Dermis blood vessel endothelial cell (primary cell): ENCODE measurements at regions not wholly inside any gene's neighbourhood (a gene's known extent, or its start where the extent isn't known, plus 50 kb on each side); places are given as distances from the start of the nearest gene placed in this dataset.

ENCODE experiments used
- DNase-seq: peaks from one replicate; pipeline ENCODE4 v3.0.0; 2010

GRCh38 chr2:64858541-64859311 lies 130.5 kb upstream of the SLC1A4 start:
- peak; percentile 23 for DNase-seq

DNA sequence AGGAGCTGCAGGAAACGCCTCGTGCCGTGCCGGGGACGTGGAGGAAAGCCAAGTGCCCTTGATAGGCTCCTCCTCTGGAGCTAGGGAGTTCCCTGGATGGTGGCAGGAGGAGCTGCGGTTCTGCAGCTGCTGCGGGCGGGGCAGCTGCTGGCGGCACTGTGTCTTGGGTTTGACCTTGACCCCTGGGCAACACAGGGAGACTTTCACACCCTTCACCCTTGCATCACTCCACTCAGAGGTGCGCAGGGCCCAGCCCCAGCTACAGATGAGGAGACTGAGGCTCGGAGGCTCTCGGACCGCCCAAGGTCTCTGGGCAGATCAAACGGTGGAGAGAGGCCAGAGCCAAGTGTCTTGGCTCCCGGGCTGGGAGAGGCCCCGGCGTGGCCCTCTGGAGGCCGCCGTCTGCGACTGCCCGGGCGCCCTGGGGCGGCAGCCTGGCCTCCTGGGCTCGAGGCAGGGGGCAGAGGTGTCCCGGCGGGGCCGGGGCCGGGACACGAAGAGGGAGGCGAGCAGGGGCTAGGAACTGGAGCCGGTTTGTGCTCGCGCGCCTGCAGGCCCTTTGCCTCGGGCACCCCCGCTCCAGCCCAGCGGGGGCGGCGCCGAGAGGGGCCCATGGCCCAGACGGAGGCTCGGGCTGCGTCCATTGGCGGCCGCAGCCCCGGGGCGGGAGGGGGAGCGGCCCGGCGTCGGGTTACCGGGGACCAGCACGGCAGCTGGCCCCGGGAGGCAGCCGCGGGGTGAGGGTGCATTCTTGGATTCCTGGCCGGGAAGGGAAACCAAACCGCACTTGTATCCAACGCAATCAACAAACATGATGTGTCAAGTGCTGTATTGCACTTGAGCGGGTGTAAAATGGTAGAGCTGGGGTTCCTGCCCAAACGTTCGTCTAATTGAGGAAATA lies 129.6 kb upstream of the SLC1A4 start:
- DNase-seq, result peak; percentile 76

- DNase-seq, result no peak
Measured at GRCh38 chr2:64860276-64860885, 128.8 kb upstream of the SLC1A4 start.

DNA sequence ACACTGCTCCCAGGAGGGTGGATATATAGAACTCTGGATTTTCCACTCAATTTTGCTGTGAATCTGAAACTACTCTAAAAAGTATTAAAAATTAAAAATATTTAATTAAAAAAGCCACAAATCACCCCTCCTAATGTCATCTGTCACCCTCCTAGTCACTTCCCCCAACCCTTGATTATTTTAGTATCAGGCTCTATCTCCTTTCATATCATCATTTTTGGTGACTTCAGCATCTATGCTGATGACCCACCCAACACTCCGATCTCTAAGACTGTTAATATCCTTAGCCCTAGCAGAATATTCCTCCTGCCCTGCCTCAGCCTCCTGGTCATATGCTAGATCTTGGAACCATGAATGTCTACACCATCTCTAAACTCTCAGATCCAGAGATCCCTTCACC lies 128.3 kb upstream of the SLC1A4 start:
- no peak for DNase-seq

- DNase-seq, result no peak
Measured at GRCh38 chr2:64861452-64862397, 127.5 kb upstream of the SLC1A4 start.

- DNase-seq, result no peak
Measured at GRCh38 chr2:64862623-64863022, 126.6 kb upstream of the SLC1A4 start.

GRCh38 chr2:64863097-64863820 lies 125.9 kb upstream of the SLC1A4 start:
- DNase-seq, result no peak

- peak; percentile 77 for DNase-seq
Measured at GRCh38 chr2:64865073-64865830, 123.9 kb upstream of the SLC1A4 start.

DNA sequence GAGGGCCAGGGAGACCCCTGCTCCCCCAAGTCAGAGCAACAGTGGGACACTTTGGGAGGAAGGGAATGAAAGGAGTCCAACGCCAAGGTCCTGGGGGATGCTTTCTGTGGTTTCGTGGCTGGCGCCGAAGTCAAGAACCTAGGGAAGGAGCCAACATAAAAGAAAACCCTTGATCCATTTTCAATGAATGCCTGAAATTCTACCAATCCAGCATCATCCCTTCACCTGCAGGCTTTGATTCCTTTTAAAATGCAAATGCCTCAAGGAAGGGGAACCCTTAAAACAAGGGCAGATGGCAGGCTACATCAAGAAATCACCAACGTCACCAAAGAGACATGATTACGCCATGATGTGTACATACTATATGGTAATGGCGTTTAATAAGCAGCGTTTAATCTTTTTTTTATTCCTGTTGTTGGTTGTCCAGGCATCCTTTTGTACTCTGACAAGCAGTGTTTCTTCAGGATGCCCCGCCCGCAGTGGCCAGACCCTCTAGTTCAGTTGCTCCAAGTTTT lies 123.3 kb upstream of the SLC1A4 start:
- DNase-seq, result no peak

DNA sequence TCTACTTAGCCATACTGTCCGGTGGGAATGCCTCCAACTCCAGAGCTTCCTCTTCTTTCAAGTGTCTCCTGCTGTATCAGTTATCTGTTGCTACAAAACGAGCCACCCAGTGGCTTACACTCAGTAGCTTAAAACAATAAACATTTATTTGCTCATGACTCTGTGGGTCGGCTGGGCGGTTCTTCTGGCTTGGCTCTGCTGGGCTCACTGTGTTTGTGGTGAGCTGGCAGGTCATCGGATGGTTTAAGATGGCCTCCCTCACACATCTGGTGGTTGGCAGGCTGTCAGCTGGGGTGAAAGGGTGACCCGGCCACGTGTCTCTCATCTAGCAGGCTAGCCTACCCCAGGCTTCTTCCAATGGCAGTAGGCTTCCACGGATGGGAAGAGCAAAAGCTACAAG lies 122.4 kb upstream of the SLC1A4 start:
- DNase-seq, result no peak

DNA sequence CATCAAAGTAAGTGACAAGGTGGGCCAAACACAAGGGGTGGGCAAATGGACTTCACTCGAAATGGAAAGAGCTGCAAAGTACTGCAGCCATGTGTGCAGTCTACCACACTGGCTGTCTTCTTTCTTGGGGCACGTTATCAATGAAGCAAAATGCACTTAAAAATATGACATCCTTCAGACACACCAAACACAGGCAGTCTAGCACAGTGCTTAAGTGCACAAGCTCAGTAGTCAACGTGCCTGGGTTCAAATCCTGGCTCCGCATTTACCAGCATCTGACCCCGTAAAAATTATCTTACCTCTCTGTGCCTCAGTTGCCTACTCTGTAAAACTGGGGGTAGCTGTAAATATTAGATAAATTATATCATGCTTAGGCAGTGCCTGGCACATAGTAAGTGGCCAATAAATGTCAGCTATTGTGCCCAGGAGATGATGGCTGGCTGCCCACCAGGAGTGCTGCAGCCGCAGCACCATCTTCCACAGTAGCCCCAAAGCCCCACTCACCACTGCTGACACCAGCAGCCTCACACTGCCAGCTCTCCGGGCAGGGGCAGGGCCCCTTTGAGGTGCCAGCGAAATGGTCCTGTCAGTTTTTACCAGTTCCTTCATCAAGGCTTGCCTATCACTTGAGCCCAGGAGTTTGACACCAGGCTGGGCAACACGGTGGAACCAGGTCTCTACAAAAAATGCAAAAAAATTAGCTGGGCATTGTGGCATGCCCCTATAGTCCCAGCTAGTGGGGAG lies 121.8 kb upstream of the SLC1A4 start:
- no peak for DNase-seq

- DNase-seq, result no peak
Measured at GRCh38 chr2:64869126-64869525, 120.1 kb upstream of the SLC1A4 start.

DNA sequence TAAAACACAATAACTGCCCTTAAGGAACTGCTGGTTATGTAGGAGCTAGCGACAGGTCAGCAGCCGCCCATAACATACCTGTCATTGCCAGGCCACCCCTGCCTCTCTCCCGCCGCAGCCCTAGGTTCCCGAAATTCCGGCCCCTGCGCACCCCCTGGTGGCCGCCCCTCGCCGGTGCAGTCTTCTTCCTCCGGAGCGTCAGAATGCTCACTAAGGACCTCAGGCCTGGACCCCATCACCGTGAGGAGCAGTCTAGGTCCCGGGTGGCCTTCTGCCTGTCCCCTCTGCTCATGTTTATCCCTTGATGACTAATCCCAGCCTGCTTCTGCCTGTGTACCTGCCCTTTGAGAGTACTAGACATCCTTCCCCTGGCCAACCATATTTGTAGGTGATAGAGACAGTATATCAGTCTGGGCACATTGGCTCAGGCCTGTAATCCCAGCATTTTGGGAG lies 115.7 kb upstream of the SLC1A4 start:
- DNase-seq, result peak; percentile 76

DNA sequence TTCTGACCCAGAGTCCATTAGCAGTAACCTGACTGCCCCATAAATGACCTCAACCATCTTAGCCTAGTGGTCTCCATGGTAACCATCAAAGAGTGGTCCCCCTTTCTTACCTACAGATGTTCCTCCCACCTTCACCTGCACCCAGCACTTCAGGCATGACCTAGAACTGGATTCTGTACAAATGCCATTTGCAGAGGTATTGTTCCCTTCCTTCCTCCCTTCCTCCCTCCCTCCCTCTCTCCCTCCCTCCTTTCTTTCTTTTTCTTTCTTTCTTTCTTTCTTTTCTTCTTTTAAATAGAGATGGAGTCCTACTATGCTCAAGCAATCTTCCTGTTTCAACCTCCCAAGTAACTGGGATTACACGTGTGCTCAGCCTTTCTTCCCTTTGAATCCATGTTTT lies 114.6 kb upstream of the SLC1A4 start:
- no peak for DNase-seq

GRCh38 chr2:64875368-64875767 lies 113.8 kb upstream of the SLC1A4 start:
- no peak for DNase-seq

- DNase-seq, result peak; percentile 79
Measured at GRCh38 chr2:64876137-64876647, 113.0 kb upstream of the SLC1A4 start.

DNA sequence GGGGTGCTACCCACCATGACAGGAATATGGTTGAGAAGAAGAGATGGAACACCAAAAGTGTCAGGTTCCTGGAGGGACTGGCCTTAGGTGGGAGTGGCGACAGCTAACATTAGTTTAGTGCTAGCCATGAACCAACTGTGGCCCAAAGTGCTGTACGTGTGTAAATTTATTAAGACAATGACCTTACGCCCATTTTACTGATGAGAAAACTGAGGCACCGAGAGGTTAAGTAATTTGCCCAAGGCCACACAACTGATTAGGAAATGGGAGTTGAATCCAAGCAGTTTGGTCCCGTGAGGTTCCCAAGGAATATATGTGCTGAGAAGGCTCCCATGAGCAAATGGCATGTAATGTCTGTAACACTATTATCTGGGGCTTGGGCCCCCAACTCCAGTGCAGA lies 109.5 kb upstream of the SLC1A4 start:
- DNase-seq, result no peak

DNA sequence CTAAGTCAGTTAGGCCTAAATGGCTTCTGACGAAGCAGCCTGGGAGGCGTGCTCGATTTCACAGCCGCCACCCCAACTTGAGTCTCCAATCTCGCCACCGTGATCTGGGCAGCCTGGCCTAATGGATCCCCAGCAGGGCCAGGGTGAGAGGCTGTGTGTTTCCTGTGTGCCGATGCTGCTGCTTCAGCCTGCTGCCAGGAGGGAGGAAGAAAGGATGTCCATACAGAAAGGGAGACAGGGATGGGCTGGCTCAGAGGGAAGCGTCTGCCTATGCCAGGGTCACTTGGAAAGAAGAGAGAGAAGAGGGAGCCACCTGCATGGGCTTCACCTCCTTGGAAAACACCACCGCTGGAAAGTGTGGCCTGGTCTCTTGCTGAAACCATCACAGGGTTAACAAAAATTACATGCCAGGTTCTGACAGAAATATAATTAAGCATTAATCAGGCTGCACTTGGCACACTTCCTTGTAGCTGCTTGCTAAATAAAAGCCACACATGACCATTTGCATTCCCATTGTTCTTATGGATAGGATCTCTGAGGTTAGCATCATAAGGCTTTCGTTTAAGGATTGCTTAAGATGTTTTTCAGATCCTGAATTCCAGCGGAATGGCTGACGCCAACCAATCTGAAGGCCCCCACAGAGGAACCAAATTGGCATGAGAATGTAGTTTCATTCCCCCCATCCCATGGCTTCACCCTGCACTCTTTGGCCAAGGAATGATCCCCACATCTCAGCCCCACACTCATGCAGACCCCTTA lies 108.8 kb upstream of the SLC1A4 start:
- no peak for DNase-seq

DNA sequence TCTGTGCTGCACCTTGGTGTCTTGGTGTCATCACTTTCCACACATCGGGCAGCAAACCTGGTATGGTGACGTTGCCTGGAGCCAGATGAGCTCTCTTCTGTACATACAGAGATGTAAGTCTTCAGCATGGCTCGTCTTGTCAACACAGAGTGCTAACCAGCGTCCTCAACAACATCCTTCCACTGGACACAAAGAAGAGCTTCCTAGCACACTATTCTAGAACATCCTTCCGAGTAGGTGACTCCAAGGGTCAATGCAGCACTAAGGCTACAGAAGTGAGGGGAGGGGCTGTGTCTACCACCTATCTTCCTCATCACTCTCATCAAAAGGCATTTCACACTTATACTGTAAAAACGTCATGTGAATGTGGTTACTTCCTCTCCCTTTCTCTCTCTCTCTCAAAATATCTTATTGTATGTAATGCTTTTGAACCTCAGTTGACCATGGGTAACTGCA lies 108.1 kb upstream of the SLC1A4 start:
- DNase-seq, result no peak
